ENCODE measurements at regions not wholly inside any gene's neighbourhood (a gene's known extent, or its start where the extent isn't known, plus 50 kb on each side); places are given as distances from the start of the nearest gene placed in this dataset.

GRCh38 chr12:97061171-97061570 is 154.1 kb downstream of the NEDD1 start:
- Histone ChIP-seq H3K27me3 (ENCODE audit: control insufficient read depth in 2 of 2, insufficient read depth in 2 of 2, low read length in 2 of 2) (no peaks in the 10 kb centered on the region), H3K4me2 (replicated peaks; ENCODE audit: extremely low read depth, low read length, poor library complexity, severe bottlenecking) (no peak overlapping the region), H4K20me1 (ENCODE audit: insufficient read depth, low read length) (no peaks in the 10 kb centered on the region), H2AFZ (ENCODE audit: insufficient read depth, low read depth, low read length, poor library complexity, severe bottlenecking) (no peak overlapping the region), H3K4me3 (replicated peaks in 1 of 3; ENCODE audit: low read depth in 2 of 3, low read length in 3 of 3) (no peak overlapping the region), H3K9ac (ENCODE audit: insufficient read depth, low read length, poor library complexity, severe bottlenecking) (no peak overlapping the region), H3K9me3 (replicated peaks in 1 of 2; ENCODE audit: control insufficient read depth in 1 of 2, insufficient read depth in 1 of 2, low read length in 2 of 2) (no peaks in the 10 kb centered on the region), H3K79me2 (ENCODE audit: insufficient read depth, low read length) (no peaks in the 10 kb centered on the region), H3K4me1 (ENCODE audit: control insufficient read depth in 1 of 2, insufficient read depth in 2 of 2, low read length in 2 of 2) (no peaks in the 10 kb centered on the region), H3K27ac (ENCODE audit: low read depth in 1 of 2, low read length in 2 of 2) (no peak overlapping the region), H3K36me3 (replicated peaks in 1 of 2; ENCODE audit: control insufficient read depth in 1 of 2, insufficient read depth in 2 of 2, low read length in 2 of 2) (no peaks in the 10 kb centered on the region)
- WGBS (ENCODE audit: insufficient coverage) = 90% methylated on average over 2 of the region's 3 CpGs
- Mint-ChIP-seq H3K36me3 (no peaks in the 10 kb centered on the region), H3K27ac (no peak overlapping the region), H3K4me3 (no peak overlapping the region), H3K4me1 (no peaks in the 10 kb centered on the region), H3K27me3 (ENCODE audit: low read depth in 3 of 3) (peaks cover 0 to 2% (median 0%) of the 10 kb centered on the region in 3 donors), H3K9me3 (peaks cover 0 to 8% (median 2%) of the 10 kb centered on the region in 7 donors)
- no peak for TF ChIP-seq CTCF (IDR thresholded peaks at IDR 0.05)
- intact Hi-C loops (cut with micrococcal nuclease) = no loop called here
- no peak for DNase-seq

GRCh38 chr12:97063292-97063935 is 156.4 kb downstream of the NEDD1 start:
- Histone ChIP-seq H3K27ac (ENCODE audit: low read depth in 1 of 2, low read length in 2 of 2) (no peak overlapping the region), H3K4me2 (replicated peaks; ENCODE audit: extremely low read depth, low read length, poor library complexity, severe bottlenecking) (no peak overlapping the region), H3K36me3 (replicated peaks in 1 of 2; ENCODE audit: control insufficient read depth in 1 of 2, insufficient read depth in 2 of 2, low read length in 2 of 2) (no peaks in the 10 kb centered on the region), H4K20me1 (ENCODE audit: insufficient read depth, low read length) (no peaks in the 10 kb centered on the region), H3K9me3 (replicated peaks in 1 of 2; ENCODE audit: control insufficient read depth in 1 of 2, insufficient read depth in 1 of 2, low read length in 2 of 2) (no peaks in the 10 kb centered on the region), H3K4me3 (replicated peaks in 1 of 3; ENCODE audit: low read depth in 2 of 3, low read length in 3 of 3) (no peak overlapping the region), H3K27me3 (ENCODE audit: control insufficient read depth in 2 of 2, insufficient read depth in 2 of 2, low read length in 2 of 2) (no peaks in the 10 kb centered on the region), H2AFZ (ENCODE audit: insufficient read depth, low read depth, low read length, poor library complexity, severe bottlenecking) (no peak overlapping the region), H3K4me1 (ENCODE audit: control insufficient read depth in 1 of 2, insufficient read depth in 2 of 2, low read length in 2 of 2) (no peaks in the 10 kb centered on the region), H3K9ac (ENCODE audit: insufficient read depth, low read length, poor library complexity, severe bottlenecking) (no peak overlapping the region), H3K79me2 (ENCODE audit: insufficient read depth, low read length) (no peaks in the 10 kb centered on the region)
- no peaks in the 10 kb centered on the region for H3K36me3 Mint-ChIP-seq
- TF ChIP-seq CTCF (IDR thresholded peaks at IDR 0.05) = no peak
- H3K27me3 Mint-ChIP-seq (ENCODE audit: low read depth in 3 of 3) = peaks cover 0 to 2% (median 0%) of the 10 kb centered on the region in 3 donors
- H3K4me3 Mint-ChIP-seq = no peak overlapping the region
- no peak overlapping the region for H3K27ac Mint-ChIP-seq
- H3K9me3 Mint-ChIP-seq = peaks cover 0 to 6% (median 0%) of the 10 kb centered on the region in 7 donors
- WGBS (ENCODE audit: insufficient coverage) = no CpG with 5 or more reads among the region's 1 CpG
- intact Hi-C loops (cut with micrococcal nuclease) = no loop called here
- no peak for DNase-seq
- H3K4me1 Mint-ChIP-seq = no peaks in the 10 kb centered on the region
